Memory B cell (primary cell): ENCODE measurements at regions not wholly inside any gene's neighbourhood (a gene's known extent, or its start where the extent isn't known, plus 50 kb on each side); places are given as distances from the start of the nearest gene placed in this dataset.
"Not testable (repeated sequence)": the region's sequence is repeated elsewhere in the genome, so short reads cannot be mapped to it uniquely, and the experiment has no call there.

ENCODE experiments used
- ATAC-seq: fragments of 150-1000 bp; cut with Tn5 transposase; 2 replicates; pipeline ENCODE4 v1.10.0; 2021; ENCODE audit warnings: low read depth, mild to moderate bottlenecking, moderate library complexity
- DNase-seq, 2 donors: peaks; one replicate each; pipeline ENCODE4 v3.0.0; 2022; ENCODE audit warnings: low spot score in 2 of 2
- H3K27ac Mint-ChIP-seq: one replicate; pipeline ENCODE4 v1.8.0; 2022; ENCODE audit warnings: mild to moderate bottlenecking, moderate library complexity, mixed read lengths
- H3K27me3 Mint-ChIP-seq: one replicate; pipeline ENCODE4 v1.8.0; 2022; ENCODE audit warnings: mixed read lengths
- H3K36me3 Mint-ChIP-seq: one replicate; pipeline ENCODE4 v1.8.0; 2022; ENCODE audit warnings: mild to moderate bottlenecking, mixed read lengths
- H3K4me1 Mint-ChIP-seq: one replicate; pipeline ENCODE4 v1.8.0; 2022; ENCODE audit warnings: mixed read lengths
- H3K4me3 Mint-ChIP-seq: one replicate; pipeline ENCODE4 v1.8.0; 2022; ENCODE audit warnings: mild to moderate bottlenecking, moderate library complexity, mixed read lengths
- H3K9me3 Mint-ChIP-seq: one replicate; pipeline ENCODE4 v1.8.0; 2022; ENCODE audit warnings: mixed read lengths

GRCh38 chr15:96619174-96619573 is 288.7 kb downstream of the NR2F2 start:
- H3K27ac Mint-ChIP-seq: no peak overlapping the region
- no peak for ATAC-seq

GRCh38 chr15:96622714-96623113 is 292.2 kb downstream of the NR2F2 start:
- Mint-ChIP-seq H3K9me3 (no peaks in the 10 kb centered on the region), H3K4me1 (no peaks in the 10 kb centered on the region), H3K36me3 (no peaks in the 10 kb centered on the region), H3K4me3 (no peak overlapping the region), H3K27ac (no peak overlapping the region), H3K27me3 (no peaks in the 10 kb centered on the region)
- DNase-seq: no peak
- no peak for ATAC-seq

More at GRCh38 chr15:96619174-96619573, 288.7 kb downstream of the NR2F2 start:
- no peak overlapping the region for H3K4me3 Mint-ChIP-seq
- H3K27me3 Mint-ChIP-seq: no peaks in the 10 kb centered on the region
- no peaks in the 10 kb centered on the region for H3K9me3 Mint-ChIP-seq
- no peaks in the 10 kb centered on the region for H3K4me1 Mint-ChIP-seq
- DNase-seq: no peak
- H3K36me3 Mint-ChIP-seq: no peaks in the 10 kb centered on the region

DNA sequence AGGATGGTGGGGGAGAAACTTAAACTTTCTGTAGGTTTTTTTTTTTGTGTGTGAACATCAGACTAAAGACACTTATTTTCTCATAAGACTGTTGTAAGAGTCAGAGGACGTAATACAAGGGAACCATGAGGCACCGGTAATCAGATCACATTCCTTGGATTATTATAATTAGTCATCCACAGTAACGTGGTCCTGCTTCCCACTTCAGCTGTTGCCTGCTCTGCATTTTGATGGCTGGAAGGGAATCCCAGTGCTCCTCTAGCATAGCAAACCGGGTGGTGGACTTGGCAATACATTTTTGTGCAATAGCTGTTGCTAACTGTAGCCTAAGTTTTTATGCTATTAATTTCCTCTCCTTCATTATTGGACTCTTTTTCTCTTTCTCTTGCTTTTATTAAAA is 294.8 kb downstream of the NR2F2 start:
- DNase-seq: no peak
- Mint-ChIP-seq H3K36me3 (no peaks in the 10 kb centered on the region), H3K4me1 (no peaks in the 10 kb centered on the region), H3K9me3 (peaks cover 2% of the 10 kb centered on the region), H3K27ac (no peak overlapping the region), H3K27me3 (no peaks in the 10 kb centered on the region), H3K4me3 (no peak overlapping the region)
- no peak for ATAC-seq

GRCh38 chr15:96627031-96627568 is 296.6 kb downstream of the NR2F2 start:
- no peak for DNase-seq
- Mint-ChIP-seq H3K36me3 (no peaks in the 10 kb centered on the region), H3K9me3 (peaks cover 2% of the 10 kb centered on the region), H3K4me3 (no peak overlapping the region), H3K27me3 (no peaks in the 10 kb centered on the region), H3K4me1 (no peaks in the 10 kb centered on the region), H3K27ac (no peak overlapping the region)
- no peak for ATAC-seq

- H3K27ac Mint-ChIP-seq: no peak overlapping the region
- H3K4me3 Mint-ChIP-seq: no peak overlapping the region
- no peaks in the 10 kb centered on the region for H3K4me1 Mint-ChIP-seq
- ATAC-seq (no peak), DNase-seq (no peak)
- no peaks in the 10 kb centered on the region for H3K36me3 Mint-ChIP-seq
- H3K27me3 Mint-ChIP-seq: no peaks in the 10 kb centered on the region
- H3K9me3 Mint-ChIP-seq: peaks cover 2% of the 10 kb centered on the region
Measured at GRCh38 chr15:96629511-96629910, 299.0 kb downstream of the NR2F2 start.

DNA sequence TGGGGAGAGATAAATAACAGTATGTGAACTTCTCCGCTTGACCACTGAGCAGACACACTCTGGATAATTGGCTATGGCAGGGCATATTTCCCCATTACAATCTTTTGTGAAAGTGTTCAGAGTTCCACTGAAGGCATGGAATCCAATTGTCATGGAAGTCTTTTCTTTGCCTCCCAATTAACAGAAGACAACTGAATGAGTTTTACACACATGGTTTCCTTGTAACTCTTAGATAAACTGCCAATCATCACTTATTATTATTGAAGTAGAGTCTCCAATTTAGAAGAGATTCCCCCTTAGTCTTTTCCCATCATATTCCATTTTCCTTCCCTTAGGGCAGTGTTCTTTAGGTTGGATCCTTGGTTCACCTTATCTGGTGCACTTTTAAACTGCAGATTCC is 308.3 kb downstream of the NR2F2 start:
- no peak for DNase-seq
- Mint-ChIP-seq H3K27me3 (no peaks in the 10 kb centered on the region), H3K27ac (no peak overlapping the region), H3K4me3 (no peak overlapping the region), H3K4me1 (no peaks in the 10 kb centered on the region), H3K36me3 (no peaks in the 10 kb centered on the region), H3K9me3 (peaks cover 9% of the 10 kb centered on the region)
- ATAC-seq: no peak

DNA sequence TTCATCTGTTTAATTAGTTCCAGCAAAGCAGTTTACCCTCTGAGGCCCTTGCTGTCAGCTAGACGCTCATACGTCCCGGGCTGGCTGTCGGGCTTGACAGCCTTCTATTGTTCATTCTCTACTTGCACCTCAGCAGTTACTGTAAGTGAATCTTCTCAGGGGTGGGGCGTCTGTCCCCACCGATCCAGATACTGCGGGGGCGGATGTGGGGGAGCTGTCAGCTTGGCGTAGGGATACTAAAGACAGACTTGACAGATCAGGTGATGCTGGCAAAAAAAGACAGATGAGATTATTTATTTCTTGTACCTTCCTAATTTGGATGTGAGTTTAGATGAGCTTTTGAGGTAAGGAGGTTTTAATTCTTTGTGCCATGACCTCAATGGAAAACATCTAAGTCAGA is 315.3 kb downstream of the NR2F2 start:
- Mint-ChIP-seq H3K27ac (no peak overlapping the region), H3K4me1 (no peaks in the 10 kb centered on the region), H3K36me3 (no peaks in the 10 kb centered on the region), H3K4me3 (no peak overlapping the region), H3K27me3 (no peaks in the 10 kb centered on the region), H3K9me3 (peaks cover 8% of the 10 kb centered on the region)
- DNase-seq: no peak
- no peak for ATAC-seq

DNA sequence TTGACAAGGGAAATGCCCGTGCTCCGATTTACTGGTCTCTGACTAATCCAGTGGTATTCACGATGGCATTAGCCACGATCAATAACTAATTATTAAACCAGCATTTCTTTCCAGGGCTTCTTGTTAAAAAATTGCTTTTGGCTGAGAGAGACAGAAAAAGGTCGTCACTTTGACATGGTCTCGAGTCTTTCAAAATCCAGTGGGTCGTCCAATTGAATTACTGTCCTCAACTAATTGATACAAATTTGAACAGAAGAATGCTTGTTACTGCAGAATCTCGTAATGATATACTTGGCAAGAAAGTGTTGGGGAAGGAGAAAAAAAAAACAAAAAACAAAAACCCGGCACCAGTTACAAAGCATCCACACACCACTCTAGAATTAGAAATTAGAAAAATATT is 318.4 kb downstream of the NR2F2 start:
- H3K36me3 Mint-ChIP-seq: no peaks in the 10 kb centered on the region
- peaks cover 6% of the 10 kb centered on the region for H3K9me3 Mint-ChIP-seq
- DNase-seq (no peak), ATAC-seq (no peak)
- H3K27ac Mint-ChIP-seq: no peak overlapping the region
- H3K4me1 Mint-ChIP-seq: no peaks in the 10 kb centered on the region
- no peak overlapping the region for H3K4me3 Mint-ChIP-seq
- H3K27me3 Mint-ChIP-seq: no peaks in the 10 kb centered on the region

- Mint-ChIP-seq H3K9me3 (peaks cover 7% of the 10 kb centered on the region), H3K27ac (no peak overlapping the region), H3K4me3 (no peak overlapping the region), H3K4me1 (no peaks in the 10 kb centered on the region), H3K27me3 (no peaks in the 10 kb centered on the region), H3K36me3 (no peaks in the 10 kb centered on the region)
- no peak for ATAC-seq
- DNase-seq: no peak
Measured at GRCh38 chr15:96657096-96657495, 326.6 kb downstream of the NR2F2 start.

DNA sequence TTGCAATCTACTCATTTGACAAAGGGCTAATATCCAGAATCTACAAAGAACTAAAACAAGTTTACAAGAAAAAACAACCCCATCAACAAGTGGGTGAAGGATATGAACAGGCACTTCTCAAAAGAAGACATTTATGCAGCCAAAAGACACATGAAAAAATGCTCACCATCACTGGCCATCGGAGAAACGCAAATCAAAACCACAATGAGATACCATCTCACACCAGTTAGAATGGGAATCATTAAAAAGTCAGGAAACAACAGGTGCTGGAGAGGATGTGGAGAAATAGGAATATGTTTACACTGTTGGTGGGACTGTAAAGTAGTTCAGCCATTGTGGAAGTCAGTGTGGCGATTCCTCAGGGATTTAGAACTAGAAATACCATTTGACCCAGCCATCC is 336.5 kb downstream of the NR2F2 start:
- H3K27me3 Mint-ChIP-seq, H3K9me3 Mint-ChIP-seq, H3K27ac Mint-ChIP-seq, H3K4me3 Mint-ChIP-seq, DNase-seq, ATAC-seq, H3K36me3 Mint-ChIP-seq, H3K4me1 Mint-ChIP-seq: not testable (repeated sequence)

- Mint-ChIP-seq H3K4me1 (no peaks in the 10 kb centered on the region), H3K27ac (no peak overlapping the region), H3K4me3 (no peak overlapping the region), H3K36me3 (no peaks in the 10 kb centered on the region), H3K9me3 (no peaks in the 10 kb centered on the region), H3K27me3 (no peaks in the 10 kb centered on the region)
- ATAC-seq (no peak), DNase-seq (no peak)
Measured at GRCh38 chr15:96670389-96670788, 339.9 kb downstream of the NR2F2 start.

GRCh38 chr15:96672629-96673028 is 342.1 kb downstream of the NR2F2 start:
- ATAC-seq (no peak), DNase-seq (no peak)
- no peak overlapping the region for H3K27ac Mint-ChIP-seq
- no peaks in the 10 kb centered on the region for H3K9me3 Mint-ChIP-seq
- no peaks in the 10 kb centered on the region for H3K36me3 Mint-ChIP-seq
- no peak overlapping the region for H3K4me3 Mint-ChIP-seq
- H3K4me1 Mint-ChIP-seq: no peaks in the 10 kb centered on the region
- no peaks in the 10 kb centered on the region for H3K27me3 Mint-ChIP-seq

- no peak for ATAC-seq
- Mint-ChIP-seq H3K27me3 (no peaks in the 10 kb centered on the region), H3K27ac (no peak overlapping the region), H3K4me3 (no peak overlapping the region), H3K9me3 (no peaks in the 10 kb centered on the region), H3K4me1 (no peaks in the 10 kb centered on the region), H3K36me3 (no peaks in the 10 kb centered on the region)
- DNase-seq: no peak
Measured at GRCh38 chr15:96678386-96678785, 347.9 kb downstream of the NR2F2 start.

- DNase-seq (no peak), ATAC-seq (no peak)
- Mint-ChIP-seq H3K36me3 (no peaks in the 10 kb centered on the region), H3K27ac (no peak overlapping the region), H3K9me3 (peaks cover 2% of the 10 kb centered on the region), H3K4me1 (no peaks in the 10 kb centered on the region), H3K4me3 (no peak overlapping the region), H3K27me3 (peaks cover 2% of the 10 kb centered on the region)
Measured at GRCh38 chr15:96687388-96688107, 357.0 kb downstream of the NR2F2 start.

GRCh38 chr15:96690733-96691132 is 360.2 kb downstream of the NR2F2 start:
- no peaks in the 10 kb centered on the region for H3K36me3 Mint-ChIP-seq
- ATAC-seq (no peak), DNase-seq (no peak)
- no peak overlapping the region for H3K4me3 Mint-ChIP-seq
- H3K9me3 Mint-ChIP-seq: peaks cover 6% of the 10 kb centered on the region
- H3K4me1 Mint-ChIP-seq: no peaks in the 10 kb centered on the region
- H3K27me3 Mint-ChIP-seq: no peaks in the 10 kb centered on the region
- H3K27ac Mint-ChIP-seq: no peak overlapping the region
